ENCODE measurements at regions not wholly inside any gene's neighbourhood (a gene's known extent, or its start where the extent isn't known, plus 50 kb on each side); places are given as distances from the start of the nearest gene placed in this dataset.

DNA sequence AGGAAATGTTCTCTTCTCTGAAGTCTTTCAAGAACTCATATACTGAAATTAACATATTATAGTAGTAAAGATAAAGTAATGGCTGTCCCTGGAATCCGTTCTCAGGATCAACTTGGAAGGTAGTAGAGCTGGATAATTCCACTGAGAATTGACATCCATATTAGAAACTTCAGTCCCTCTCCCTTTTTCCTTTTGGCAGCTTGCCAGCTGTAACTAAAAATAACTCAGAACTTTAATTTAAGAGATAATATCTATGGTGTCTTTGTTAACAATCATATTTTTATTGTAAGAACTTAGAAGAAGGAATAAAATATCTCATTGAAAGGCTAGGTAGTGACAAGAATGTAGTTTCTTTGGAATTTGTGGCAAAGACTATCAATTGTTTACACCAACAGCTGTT, 61.4 kb upstream of the PLEKHA5 start:
- TF ChIP-seq, protein P1, sequence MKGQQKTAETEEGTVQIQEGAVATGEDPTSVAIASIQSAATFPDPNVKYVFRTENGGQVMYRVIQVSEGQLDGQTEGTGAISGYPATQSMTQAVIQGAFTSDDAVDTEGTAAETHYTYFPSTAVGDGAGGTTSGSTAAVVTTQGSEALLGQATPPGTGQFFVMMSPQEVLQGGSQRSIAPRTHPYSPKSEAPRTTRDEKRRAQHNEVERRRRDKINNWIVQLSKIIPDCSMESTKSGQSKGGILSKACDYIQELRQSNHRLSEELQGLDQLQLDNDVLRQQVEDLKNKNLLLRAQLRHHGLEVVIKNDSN (IDR thresholded peaks at IDR 0.05) = no peak
- peak; percentile 57 for TF ChIP-seq NFIC (IDR thresholded peaks at IDR 0.05)

DNA sequence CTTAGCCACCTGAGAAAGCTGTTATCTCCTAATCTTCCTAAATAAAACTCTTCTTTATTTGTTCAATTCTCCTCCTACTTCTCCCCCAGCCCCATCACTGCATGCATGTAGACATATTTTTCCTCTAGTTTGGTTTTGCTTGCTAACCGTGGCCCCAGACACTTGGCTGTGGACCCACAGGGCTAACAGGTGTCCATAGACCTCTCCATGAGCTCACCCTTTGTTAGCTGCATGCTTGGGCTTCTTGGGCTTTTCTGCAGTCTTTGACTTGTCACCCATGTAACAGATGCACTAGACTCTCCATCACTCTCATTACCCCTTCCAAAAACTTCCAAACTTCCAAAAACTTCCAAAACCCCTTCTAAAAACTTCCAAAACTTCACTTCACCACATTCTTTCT, 59.2 kb upstream of the PLEKHA5 start:
- TF ChIP-seq, protein P2, sequence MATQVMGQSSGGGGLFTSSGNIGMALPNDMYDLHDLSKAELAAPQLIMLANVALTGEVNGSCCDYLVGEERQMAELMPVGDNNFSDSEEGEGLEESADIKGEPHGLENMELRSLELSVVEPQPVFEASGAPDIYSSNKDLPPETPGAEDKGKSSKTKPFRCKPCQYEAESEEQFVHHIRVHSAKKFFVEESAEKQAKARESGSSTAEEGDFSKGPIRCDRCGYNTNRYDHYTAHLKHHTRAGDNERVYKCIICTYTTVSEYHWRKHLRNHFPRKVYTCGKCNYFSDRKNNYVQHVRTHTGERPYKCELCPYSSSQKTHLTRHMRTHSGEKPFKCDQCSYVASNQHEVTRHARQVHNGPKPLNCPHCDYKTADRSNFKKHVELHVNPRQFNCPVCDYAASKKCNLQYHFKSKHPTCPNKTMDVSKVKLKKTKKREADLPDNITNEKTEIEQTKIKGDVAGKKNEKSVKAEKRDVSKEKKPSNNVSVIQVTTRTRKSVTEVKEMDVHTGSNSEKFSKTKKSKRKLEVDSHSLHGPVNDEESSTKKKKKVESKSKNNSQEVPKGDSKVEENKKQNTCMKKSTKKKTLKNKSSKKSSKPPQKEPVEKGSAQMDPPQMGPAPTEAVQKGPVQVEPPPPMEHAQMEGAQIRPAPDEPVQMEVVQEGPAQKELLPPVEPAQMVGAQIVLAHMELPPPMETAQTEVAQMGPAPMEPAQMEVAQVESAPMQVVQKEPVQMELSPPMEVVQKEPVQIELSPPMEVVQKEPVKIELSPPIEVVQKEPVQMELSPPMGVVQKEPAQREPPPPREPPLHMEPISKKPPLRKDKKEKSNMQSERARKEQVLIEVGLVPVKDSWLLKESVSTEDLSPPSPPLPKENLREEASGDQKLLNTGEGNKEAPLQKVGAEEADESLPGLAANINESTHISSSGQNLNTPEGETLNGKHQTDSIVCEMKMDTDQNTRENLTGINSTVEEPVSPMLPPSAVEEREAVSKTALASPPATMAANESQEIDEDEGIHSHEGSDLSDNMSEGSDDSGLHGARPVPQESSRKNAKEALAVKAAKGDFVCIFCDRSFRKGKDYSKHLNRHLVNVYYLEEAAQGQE (IDR thresholded peaks at IDR 0.05; ENCODE audit: low read depth) = no peak
- no peak for TF ChIP-seq TCF12 (IDR thresholded peaks at IDR 0.05; ENCODE audit: low read depth)

DNA sequence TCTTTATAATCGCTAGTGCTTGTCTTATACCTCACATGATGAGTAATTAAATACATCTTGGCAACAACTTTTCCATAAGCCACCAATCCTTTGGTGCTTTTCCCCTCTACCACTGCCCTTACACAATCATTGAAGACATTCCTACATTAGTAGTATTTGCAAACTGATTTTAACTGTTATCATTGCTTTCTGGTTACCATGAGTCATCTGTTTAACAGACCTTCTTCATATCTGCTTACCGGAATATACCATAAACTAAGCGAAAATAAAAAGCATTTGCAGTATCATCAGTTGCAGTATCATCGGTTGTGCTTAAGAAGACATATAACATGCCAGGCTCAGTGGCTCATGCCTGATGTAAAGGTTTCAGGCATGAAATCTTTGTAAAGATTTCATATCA, 54.8 kb upstream of the PLEKHA5 start:
- TF ChIP-seq EGR1 (IDR thresholded peaks at IDR 0.05) (no peak), ZBTB7A (IDR thresholded peaks at IDR 0.05; ENCODE audit: low read depth) (no peak), RAD21 (IDR thresholded peaks at IDR 0.05; ENCODE audit: low read depth) (no peak), TAF1 (IDR thresholded peaks at IDR 0.05; ENCODE audit: low read depth) (no peak), FOXM1 (IDR thresholded peaks at IDR 0.05; ENCODE audit: borderline replicate concordance, low read depth) (no peak)
- TF ChIP-seq, protein P3, sequence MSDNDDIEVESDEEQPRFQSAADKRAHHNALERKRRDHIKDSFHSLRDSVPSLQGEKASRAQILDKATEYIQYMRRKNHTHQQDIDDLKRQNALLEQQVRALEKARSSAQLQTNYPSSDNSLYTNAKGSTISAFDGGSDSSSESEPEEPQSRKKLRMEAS (IDR thresholded peaks at IDR 0.05) = no peak

DNA sequence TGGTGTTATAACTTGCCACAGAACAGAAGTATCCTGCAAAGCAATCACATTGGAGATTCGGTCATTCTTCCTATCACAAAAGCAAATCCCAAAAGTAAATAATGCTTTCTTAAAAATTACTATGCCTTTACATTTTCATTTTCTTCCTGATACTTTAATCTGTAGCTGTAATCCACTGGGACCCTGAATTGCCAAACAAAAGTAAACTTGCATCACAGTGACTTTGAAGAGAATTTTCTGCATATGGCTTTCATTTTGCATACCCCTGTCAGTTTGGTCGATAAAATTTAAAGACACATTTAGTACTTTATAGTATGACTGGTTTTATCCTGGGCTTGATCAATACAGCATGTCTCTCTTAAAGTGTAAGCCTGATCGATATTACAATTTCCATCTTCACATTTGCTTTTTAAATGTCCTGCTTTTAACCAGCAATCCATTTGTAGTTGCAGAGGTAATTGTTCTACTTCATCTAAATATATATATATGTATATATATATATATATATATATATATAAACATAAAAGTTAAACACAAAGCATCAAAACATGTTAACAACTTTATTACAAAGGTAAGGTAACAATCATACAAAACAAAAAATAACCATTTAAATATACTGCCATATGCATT, 53.7 kb upstream of the PLEKHA5 start:
- TF ChIP-seq, protein P2 (IDR thresholded peaks at IDR 0.05; ENCODE audit: low read depth) = no peak
- TF ChIP-seq CREB1 (IDR thresholded peaks at IDR 0.05; ENCODE audit: low read depth) (no peak), TCF12 (IDR thresholded peaks at IDR 0.05; ENCODE audit: low read depth) (no peak), EGR1 (IDR thresholded peaks at IDR 0.05) (no peak), RAD21 (IDR thresholded peaks at IDR 0.05; ENCODE audit: low read depth) (no peak), YY1 (IDR thresholded peaks at IDR 0.05; ENCODE audit: low read depth) (no peak), ZBTB7A (IDR thresholded peaks at IDR 0.05; ENCODE audit: low read depth) (no peak), EP300 (IDR thresholded peaks at IDR 0.05; ENCODE audit: borderline replicate concordance) (no peak), TAF1 (IDR thresholded peaks at IDR 0.05; ENCODE audit: low read depth) (no peak), NFIC (IDR thresholded peaks at IDR 0.05) (no peak), TEAD4 (IDR thresholded peaks at IDR 0.05) (no peak), FOXM1 (IDR thresholded peaks at IDR 0.05; ENCODE audit: borderline replicate concordance, low read depth) (no peak), CEBPB (IDR thresholded peaks at IDR 0.05) (no peak)
- TF ChIP-seq, protein P1 (IDR thresholded peaks at IDR 0.05) = no peak
- TF ChIP-seq, protein P3 (IDR thresholded peaks at IDR 0.05) = no peak
